Osteoblast (primary cell): ENCODE measurements at regions not wholly inside any gene's neighbourhood (a gene's known extent, or its start where the extent isn't known, plus 50 kb on each side); places are given as distances from the start of the nearest gene placed in this dataset.

Experiments used
- DNase-seq: peaks from one replicate; pipeline ENCODE4 v3.0.0; 2011; ENCODE audit warnings: low spot score, mixed read lengths; ENCODE audit not compliant: insufficient read length; ENCODE audit errors: missing footprints
- H2AFZ ChIP-seq: 2 replicates; pipeline ENCODE4 v1.6.0; 2011; ENCODE audit warnings: mild to moderate bottlenecking, low read length
- H3K27ac ChIP-seq: 2 replicates; pipeline ENCODE4 v1.5.1; 2011; ENCODE audit warnings: mild to moderate bottlenecking, low read depth, low read length, moderate library complexity
- H3K27me3 ChIP-seq: 2 replicates; pipeline ENCODE4 v1.6.0; 2012; ENCODE audit warnings: mild to moderate bottlenecking, control low read depth, inconsistent platforms, low read length, moderate library complexity; ENCODE audit not compliant: insufficient read depth
- H3K36me3 ChIP-seq: 2 replicates; pipeline ENCODE4 v1.5.1; 2011; ENCODE audit warnings: mild to moderate bottlenecking, low read length, control low read depth, moderate library complexity; ENCODE audit not compliant: insufficient read depth
- H3K4me1 ChIP-seq: 2 replicates; pipeline ENCODE4 v1.5.1; 2011; ENCODE audit warnings: mild to moderate bottlenecking, low read length, control low read depth, moderate library complexity; ENCODE audit not compliant: insufficient read depth
- H3K4me2 ChIP-seq: 2 replicates; pipeline ENCODE4 v1.6.0; 2011; ENCODE audit warnings: mild to moderate bottlenecking, low read length; ENCODE audit not compliant: insufficient read depth
- H3K4me3 ChIP-seq: fragments of 200-600 bp; sonication (generic); 3 replicates; pipeline ENCODE4 v1.5.1; 2012; ENCODE audit warnings: mild to moderate bottlenecking, low read length, inconsistent platforms; ENCODE audit not compliant: insufficient read depth
- H3K79me2 ChIP-seq: 2 replicates; pipeline ENCODE4 v1.6.0; 2012; ENCODE audit warnings: mild to moderate bottlenecking, low read length, control low read depth, inconsistent platforms; ENCODE audit not compliant: insufficient read depth
- H3K9me3 ChIP-seq: 2 replicates; pipeline ENCODE4 v1.5.1; 2011; ENCODE audit warnings: low read depth, low read length, control low read depth
- H4K20me1 ChIP-seq: 2 replicates; pipeline ENCODE4 v1.6.0; 2012; ENCODE audit warnings: mild to moderate bottlenecking, low read length, control low read depth; ENCODE audit not compliant: insufficient read depth
- CTCF ChIP-seq: IDR thresholded peaks from 2 replicates; pipeline ENCODE4 v1.5.1; 2011; ENCODE audit warnings: mild to moderate bottlenecking, low read depth, low read length, moderate library complexity; ENCODE audit errors: extremely low read depth

- H3K4me3 ChIP-seq = no peak overlapping the region
- no peak overlapping the region for H2AFZ ChIP-seq
- no peaks in the 10 kb centered on the region for H3K36me3 ChIP-seq
- H4K20me1 ChIP-seq = no peaks in the 10 kb centered on the region
- TF ChIP-seq CTCF = no peak
- no peak for DNase-seq
- H3K4me1 ChIP-seq = no peaks in the 10 kb centered on the region
- no peaks in the 10 kb centered on the region for H3K9me3 ChIP-seq
- no peak overlapping the region for H3K27ac ChIP-seq
- no peaks in the 10 kb centered on the region for H3K79me2 ChIP-seq
- H3K4me2 ChIP-seq = no peak overlapping the region
- H3K27me3 ChIP-seq = no peaks in the 10 kb centered on the region
Observed at GRCh38 chr2:17328161-17328560, 190.1 kb downstream of the RAD51AP2 start.

GRCh38 chr2:17327649-17328048, 190.6 kb downstream of the RAD51AP2 start:
- H3K79me2 ChIP-seq = no peaks in the 10 kb centered on the region

GRCh38 chr2:17326717-17327116, 191.5 kb downstream of the RAD51AP2 start:
- H3K4me1 ChIP-seq = no peaks in the 10 kb centered on the region
- no peak overlapping the region for H3K4me3 ChIP-seq
- no peaks in the 10 kb centered on the region for H4K20me1 ChIP-seq
- H3K79me2 ChIP-seq = no peaks in the 10 kb centered on the region
- no peak overlapping the region for H3K4me2 ChIP-seq
- H2AFZ ChIP-seq = no peak overlapping the region
- no peaks in the 10 kb centered on the region for H3K27me3 ChIP-seq
- no peak overlapping the region for H3K27ac ChIP-seq
- no peak for TF ChIP-seq CTCF
- no peak for DNase-seq
- no peaks in the 10 kb centered on the region for H3K36me3 ChIP-seq
- H3K9me3 ChIP-seq = no peaks in the 10 kb centered on the region

More at GRCh38 chr2:17327649-17328048, 190.6 kb downstream of the RAD51AP2 start:
- Histone ChIP-seq H4K20me1 (no peaks in the 10 kb centered on the region), H3K27me3 (no peaks in the 10 kb centered on the region), H3K36me3 (no peaks in the 10 kb centered on the region), H3K27ac (no peak overlapping the region), H3K4me2 (no peak overlapping the region), H2AFZ (no peak overlapping the region), H3K9me3 (no peaks in the 10 kb centered on the region), H3K4me1 (no peaks in the 10 kb centered on the region), H3K4me3 (no peak overlapping the region)
- no peak for DNase-seq
- no peak for TF ChIP-seq CTCF

- Histone ChIP-seq H3K27ac (no peak overlapping the region), H3K79me2 (no peaks in the 10 kb centered on the region), H3K4me3 (no peak overlapping the region), H3K9me3 (no peaks in the 10 kb centered on the region), H3K4me1 (no peaks in the 10 kb centered on the region), H2AFZ (no peak overlapping the region), H3K36me3 (no peaks in the 10 kb centered on the region), H3K27me3 (no peaks in the 10 kb centered on the region), H3K4me2 (no peak overlapping the region), H4K20me1 (no peaks in the 10 kb centered on the region)
- no peak for DNase-seq
- TF ChIP-seq CTCF = no peak
Observed at GRCh38 chr2:17323697-17324096, 194.5 kb downstream of the RAD51AP2 start.
